ENCODE measurements at regions not wholly inside any gene's neighbourhood (a gene's known extent, or its start where the extent isn't known, plus 50 kb on each side); places are given as distances from the start of the nearest gene placed in this dataset.

DNA sequence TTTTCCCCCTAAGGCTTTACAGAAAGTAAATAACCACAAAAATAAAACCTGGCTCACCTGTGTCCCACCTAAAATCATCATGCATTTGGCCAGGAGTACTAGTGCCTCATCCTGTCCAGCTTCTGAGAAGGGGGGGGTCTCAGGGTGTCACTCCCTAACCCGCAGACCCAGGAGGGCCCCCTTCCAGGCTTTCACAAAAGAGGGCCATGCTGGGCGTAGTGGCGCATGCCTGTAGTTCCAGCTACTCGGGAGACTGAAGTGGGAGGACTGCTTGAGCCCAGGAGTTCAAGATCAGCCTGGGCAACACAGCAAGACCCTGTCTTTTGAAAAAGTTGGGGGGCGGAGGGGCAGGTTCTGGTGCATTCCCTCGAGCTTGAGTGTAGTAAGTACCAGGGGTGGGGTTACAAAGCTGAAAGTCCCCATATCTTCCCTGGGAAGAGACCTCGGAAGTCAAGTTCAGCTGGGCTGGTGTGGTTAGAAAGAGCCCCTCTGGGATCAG is 259.3 kb downstream of the PARN start:
- no peaks in the 10 kb centered on the region for H3K36me3 Mint-ChIP-seq (ENCODE audit: low read depth)
- no peak for DNase-seq
- no peaks in the 10 kb centered on the region for H3K9me3 Mint-ChIP-seq
- no peak overlapping the region for H3K27ac Mint-ChIP-seq
- TF ChIP-seq, protein P1, sequence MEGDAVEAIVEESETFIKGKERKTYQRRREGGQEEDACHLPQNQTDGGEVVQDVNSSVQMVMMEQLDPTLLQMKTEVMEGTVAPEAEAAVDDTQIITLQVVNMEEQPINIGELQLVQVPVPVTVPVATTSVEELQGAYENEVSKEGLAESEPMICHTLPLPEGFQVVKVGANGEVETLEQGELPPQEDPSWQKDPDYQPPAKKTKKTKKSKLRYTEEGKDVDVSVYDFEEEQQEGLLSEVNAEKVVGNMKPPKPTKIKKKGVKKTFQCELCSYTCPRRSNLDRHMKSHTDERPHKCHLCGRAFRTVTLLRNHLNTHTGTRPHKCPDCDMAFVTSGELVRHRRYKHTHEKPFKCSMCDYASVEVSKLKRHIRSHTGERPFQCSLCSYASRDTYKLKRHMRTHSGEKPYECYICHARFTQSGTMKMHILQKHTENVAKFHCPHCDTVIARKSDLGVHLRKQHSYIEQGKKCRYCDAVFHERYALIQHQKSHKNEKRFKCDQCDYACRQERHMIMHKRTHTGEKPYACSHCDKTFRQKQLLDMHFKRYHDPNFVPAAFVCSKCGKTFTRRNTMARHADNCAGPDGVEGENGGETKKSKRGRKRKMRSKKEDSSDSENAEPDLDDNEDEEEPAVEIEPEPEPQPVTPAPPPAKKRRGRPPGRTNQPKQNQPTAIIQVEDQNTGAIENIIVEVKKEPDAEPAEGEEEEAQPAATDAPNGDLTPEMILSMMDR (IDR thresholded peaks at IDR 0.05): no peak
- peaks cover 18% of the 10 kb centered on the region for H3K4me1 Mint-ChIP-seq (ENCODE audit: low read depth)
- H3K4me3 Mint-ChIP-seq: no peak overlapping the region
- peaks cover 4% of the 10 kb centered on the region for H3K27me3 Mint-ChIP-seq (ENCODE audit: insufficient read depth)

DNA sequence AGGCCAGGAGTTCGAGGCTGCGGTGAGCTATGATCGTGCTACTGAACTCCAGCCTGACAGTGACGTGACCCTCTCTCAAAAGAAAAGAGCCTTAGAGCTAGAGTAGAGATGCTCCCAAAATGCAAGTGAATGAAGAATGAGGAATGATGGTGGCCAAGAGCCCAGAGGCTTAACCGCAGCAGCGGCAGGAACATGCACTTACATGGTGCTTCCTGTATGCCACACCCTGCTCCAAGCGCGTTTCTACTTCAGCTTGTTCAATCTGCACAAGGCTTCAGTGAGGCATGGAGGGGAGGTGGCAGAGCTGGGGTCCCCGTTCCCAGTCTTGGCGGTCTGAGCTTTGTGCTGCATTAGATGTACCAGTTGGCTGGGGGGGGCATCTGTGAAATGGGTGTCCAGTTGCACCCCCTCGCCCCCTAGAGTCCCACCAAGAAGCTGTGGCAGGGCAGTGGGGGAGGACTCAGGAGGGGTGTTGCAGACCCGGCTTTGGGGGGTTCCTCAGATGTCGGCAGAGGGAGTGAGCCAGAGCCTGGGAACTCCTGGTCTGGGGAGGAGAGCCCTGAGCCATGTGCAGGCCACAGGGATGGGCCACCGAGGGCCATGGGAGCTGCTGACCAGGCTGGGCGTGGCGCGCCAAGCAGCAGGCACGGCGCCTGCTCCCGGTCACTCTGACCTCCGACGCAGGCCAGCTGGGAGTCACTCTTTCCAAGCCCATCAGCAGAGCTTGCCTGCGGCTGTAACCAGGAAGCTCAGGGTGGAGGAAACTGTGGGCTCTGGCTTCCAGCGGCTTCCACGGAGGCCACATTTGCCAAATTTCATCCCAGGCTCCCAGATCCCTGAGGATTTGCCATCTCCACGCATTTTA is 260.1 kb downstream of the PARN start:
- DNase-seq: no peak
- peaks cover 17% of the 10 kb centered on the region for H3K4me1 Mint-ChIP-seq (ENCODE audit: low read depth)

DNA sequence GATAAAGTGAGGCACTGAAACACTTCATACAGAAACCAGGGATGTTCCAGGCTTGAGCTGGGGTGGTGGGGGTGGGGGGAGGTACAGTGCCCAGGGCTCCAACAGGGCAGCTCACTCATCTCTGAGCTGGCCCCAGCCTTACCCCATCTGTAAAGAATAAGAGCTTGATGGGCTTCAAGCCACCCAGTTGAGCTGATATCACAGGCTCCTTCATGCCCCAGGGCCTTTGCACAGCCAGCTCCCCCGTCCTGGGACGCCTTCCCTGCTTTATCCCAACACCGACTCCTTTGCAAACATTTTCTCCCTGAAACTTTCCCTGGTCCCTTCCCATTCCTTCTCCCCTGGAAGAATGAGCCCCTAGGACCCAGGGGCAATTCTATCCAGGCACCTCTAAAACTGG is 261.7 kb downstream of the PARN start:
- Mint-ChIP-seq H3K9me3 (no peaks in the 10 kb centered on the region), H3K36me3 (ENCODE audit: low read depth) (no peaks in the 10 kb centered on the region), H3K4me3 (no peak overlapping the region), H3K27ac (no peak overlapping the region), H3K27me3 (ENCODE audit: insufficient read depth) (peaks cover 4% of the 10 kb centered on the region), H3K4me1 (ENCODE audit: low read depth) (peaks cover 20% of the 10 kb centered on the region)
- TF ChIP-seq, protein P1 (IDR thresholded peaks at IDR 0.05): no peak
- no peak for DNase-seq

More for the DNA sequence above, 260.1 kb downstream of the PARN start:
- Mint-ChIP-seq H3K27ac (no peak overlapping the region), H3K9me3 (no peaks in the 10 kb centered on the region), H3K4me3 (no peak overlapping the region), H3K36me3 (ENCODE audit: low read depth) (no peaks in the 10 kb centered on the region), H3K27me3 (ENCODE audit: insufficient read depth) (peaks cover 4% of the 10 kb centered on the region)
- TF ChIP-seq, protein P1 (IDR thresholded peaks at IDR 0.05): no peak

DNA sequence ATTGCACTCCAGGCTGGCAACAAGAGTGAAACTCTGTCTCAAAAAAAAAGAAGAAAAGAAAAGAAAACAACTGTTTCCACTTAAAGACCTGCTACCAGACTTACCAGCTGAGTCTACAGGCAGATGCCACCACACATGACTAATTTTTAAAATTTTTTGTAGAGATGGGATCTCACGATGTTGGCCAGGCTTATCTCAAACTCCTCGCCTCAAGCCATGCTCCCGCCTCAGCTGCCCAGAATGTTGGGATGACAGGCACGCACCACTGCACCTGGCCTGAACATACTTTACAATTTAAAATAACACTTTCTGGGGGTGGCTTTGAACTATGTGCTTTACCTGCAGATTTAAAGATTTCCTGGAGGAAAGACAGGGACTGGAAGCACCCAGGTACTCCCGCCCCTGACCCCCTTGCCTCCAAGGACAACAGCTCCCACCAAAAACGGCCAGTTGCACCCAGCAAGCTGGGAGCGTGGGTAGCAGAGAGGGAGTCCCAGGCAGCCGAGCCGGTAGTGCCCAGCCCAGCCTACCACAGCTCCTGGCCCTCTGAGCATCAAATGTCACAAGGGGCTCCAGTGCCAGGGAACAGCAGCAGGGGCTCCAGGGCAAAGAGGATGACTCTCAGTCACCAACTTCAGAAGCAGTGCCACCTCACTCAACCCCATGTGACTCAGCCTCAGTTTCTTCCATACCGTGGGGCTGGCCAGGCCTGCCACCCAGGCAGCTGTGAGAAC is 262.9 kb downstream of the PARN start:
- H3K27ac Mint-ChIP-seq: no peak overlapping the region
- no peaks in the 10 kb centered on the region for H3K36me3 Mint-ChIP-seq (ENCODE audit: low read depth)
- peaks cover 4% of the 10 kb centered on the region for H3K27me3 Mint-ChIP-seq (ENCODE audit: insufficient read depth)

DNA sequence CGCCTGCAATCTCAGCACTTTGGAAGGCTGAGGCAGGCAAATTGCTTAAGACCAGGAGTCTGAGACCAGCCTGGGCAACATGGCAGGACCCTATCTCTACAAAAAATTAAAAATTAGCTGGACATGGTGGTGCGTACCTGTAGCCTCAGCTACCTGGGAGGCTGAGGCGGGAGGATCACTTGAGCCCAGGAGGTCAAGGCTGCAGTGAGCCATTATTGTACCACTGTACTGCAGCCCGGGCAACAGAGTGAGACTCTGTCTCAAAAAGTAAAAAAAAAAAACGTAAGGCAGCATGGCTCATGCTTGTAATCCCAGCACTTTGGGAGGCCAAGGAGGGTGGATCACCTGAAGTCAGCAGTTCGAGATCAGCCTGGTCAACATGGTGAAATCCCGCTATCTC is 263.6 kb downstream of the PARN start:
- Mint-ChIP-seq H3K27ac (no peak overlapping the region), H3K27me3 (ENCODE audit: insufficient read depth) (peaks cover 4% of the 10 kb centered on the region), H3K9me3 (no peaks in the 10 kb centered on the region), H3K4me1 (ENCODE audit: low read depth) (peaks cover 30% of the 10 kb centered on the region), H3K4me3 (no peak overlapping the region), H3K36me3 (ENCODE audit: low read depth) (no peaks in the 10 kb centered on the region)
- TF ChIP-seq, protein P1 (IDR thresholded peaks at IDR 0.05): no peak
- DNase-seq: no peak

More for the DNA sequence above, 262.9 kb downstream of the PARN start:
- H3K9me3 Mint-ChIP-seq: no peaks in the 10 kb centered on the region
- DNase-seq: no peak
- TF ChIP-seq, protein P1 (IDR thresholded peaks at IDR 0.05): no peak
- no peak overlapping the region for H3K4me3 Mint-ChIP-seq
- H3K4me1 Mint-ChIP-seq (ENCODE audit: low read depth): peaks cover 30% of the 10 kb centered on the region
